ENCODE measurements at regions not wholly inside any gene's neighbourhood (a gene's known extent, or its start where the extent isn't known, plus 50 kb on each side); places are given as distances from the start of the nearest gene placed in this dataset.

DNA sequence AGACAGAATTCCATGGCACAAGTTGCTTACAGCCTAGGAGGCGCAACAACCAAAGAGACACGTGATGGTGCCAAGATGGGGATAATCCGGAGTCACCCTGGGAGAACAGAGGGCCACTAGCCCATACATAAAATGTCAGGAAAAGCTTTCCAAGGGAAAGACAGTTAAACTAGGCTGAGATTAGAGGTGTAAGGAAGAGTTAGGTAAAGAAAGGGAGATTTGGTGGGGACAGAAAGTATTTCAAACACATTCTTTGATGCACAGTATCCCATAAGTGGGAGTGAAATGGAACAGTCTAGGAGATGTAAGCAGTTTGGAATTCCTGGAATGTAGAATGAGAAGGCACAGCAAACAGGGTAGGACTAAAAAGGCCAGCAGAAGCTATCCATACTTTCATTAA, 860.9 kb upstream of the LCORL start (continued):
- TF ChIP-seq, protein P1, sequence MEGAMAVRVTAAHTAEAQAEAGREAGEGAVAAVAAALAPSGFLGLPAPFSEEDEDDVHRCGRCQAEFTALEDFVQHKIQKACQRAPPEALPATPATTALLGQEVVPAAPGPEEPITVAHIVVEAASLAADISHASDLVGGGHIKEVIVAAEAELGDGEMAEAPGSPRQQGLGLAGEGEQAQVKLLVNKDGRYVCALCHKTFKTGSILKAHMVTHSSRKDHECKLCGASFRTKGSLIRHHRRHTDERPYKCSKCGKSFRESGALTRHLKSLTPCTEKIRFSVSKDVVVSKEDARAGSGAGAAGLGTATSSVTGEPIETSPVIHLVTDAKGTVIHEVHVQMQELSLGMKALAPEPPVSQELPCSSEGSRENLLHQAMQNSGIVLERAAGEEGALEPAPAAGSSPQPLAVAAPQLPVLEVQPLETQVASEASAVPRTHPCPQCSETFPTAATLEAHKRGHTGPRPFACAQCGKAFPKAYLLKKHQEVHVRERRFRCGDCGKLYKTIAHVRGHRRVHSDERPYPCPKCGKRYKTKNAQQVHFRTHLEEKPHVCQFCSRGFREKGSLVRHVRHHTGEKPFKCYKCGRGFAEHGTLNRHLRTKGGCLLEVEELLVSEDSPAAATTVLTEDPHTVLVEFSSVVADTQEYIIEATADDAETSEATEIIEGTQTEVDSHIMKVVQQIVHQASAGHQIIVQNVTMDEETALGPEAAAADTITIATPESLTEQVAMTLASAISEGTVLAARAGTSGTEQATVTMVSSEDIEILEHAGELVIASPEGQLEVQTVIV (IDR thresholded peaks at IDR 0.05; ENCODE audit: borderline replicate concordance, partially characterized antibody): no peak
- TF ChIP-seq, protein P2, sequence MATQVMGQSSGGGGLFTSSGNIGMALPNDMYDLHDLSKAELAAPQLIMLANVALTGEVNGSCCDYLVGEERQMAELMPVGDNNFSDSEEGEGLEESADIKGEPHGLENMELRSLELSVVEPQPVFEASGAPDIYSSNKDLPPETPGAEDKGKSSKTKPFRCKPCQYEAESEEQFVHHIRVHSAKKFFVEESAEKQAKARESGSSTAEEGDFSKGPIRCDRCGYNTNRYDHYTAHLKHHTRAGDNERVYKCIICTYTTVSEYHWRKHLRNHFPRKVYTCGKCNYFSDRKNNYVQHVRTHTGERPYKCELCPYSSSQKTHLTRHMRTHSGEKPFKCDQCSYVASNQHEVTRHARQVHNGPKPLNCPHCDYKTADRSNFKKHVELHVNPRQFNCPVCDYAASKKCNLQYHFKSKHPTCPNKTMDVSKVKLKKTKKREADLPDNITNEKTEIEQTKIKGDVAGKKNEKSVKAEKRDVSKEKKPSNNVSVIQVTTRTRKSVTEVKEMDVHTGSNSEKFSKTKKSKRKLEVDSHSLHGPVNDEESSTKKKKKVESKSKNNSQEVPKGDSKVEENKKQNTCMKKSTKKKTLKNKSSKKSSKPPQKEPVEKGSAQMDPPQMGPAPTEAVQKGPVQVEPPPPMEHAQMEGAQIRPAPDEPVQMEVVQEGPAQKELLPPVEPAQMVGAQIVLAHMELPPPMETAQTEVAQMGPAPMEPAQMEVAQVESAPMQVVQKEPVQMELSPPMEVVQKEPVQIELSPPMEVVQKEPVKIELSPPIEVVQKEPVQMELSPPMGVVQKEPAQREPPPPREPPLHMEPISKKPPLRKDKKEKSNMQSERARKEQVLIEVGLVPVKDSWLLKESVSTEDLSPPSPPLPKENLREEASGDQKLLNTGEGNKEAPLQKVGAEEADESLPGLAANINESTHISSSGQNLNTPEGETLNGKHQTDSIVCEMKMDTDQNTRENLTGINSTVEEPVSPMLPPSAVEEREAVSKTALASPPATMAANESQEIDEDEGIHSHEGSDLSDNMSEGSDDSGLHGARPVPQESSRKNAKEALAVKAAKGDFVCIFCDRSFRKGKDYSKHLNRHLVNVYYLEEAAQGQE (IDR thresholded peaks at IDR 0.05; ENCODE audit: low read depth, low read length): no peak
- TF ChIP-seq TAF1 (IDR thresholded peaks at IDR 0.05; ENCODE audit: borderline replicate concordance, low read depth, low read length): no peak
- TF ChIP-seq FOXK2 (IDR thresholded peaks at IDR 0.05): no peak
- TF ChIP-seq, protein P3, sequence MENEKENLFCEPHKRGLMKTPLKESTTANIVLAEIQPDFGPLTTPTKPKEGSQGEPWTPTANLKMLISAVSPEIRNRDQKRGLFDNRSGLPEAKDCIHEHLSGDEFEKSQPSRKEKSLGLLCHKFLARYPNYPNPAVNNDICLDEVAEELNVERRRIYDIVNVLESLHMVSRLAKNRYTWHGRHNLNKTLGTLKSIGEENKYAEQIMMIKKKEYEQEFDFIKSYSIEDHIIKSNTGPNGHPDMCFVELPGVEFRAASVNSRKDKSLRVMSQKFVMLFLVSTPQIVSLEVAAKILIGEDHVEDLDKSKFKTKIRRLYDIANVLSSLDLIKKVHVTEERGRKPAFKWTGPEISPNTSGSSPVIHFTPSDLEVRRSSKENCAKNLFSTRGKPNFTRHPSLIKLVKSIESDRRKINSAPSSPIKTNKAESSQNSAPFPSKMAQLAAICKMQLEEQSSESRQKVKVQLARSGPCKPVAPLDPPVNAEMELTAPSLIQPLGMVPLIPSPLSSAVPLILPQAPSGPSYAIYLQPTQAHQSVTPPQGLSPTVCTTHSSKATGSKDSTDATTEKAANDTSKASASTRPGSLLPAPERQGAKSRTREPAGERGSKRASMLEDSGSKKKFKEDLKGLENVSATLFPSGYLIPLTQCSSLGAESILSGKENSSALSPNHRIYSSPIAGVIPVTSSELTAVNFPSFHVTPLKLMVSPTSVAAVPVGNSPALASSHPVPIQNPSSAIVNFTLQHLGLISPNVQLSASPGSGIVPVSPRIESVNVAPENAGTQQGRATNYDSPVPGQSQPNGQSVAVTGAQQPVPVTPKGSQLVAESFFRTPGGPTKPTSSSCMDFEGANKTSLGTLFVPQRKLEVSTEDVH (IDR thresholded peaks at IDR 0.05; ENCODE audit: low read depth, partially characterized antibody): no peak
- TF ChIP-seq CHD2 (IDR thresholded peaks at IDR 0.05; ENCODE audit: borderline replicate concordance, low read depth, low read length): no peak
- no peak for TF ChIP-seq MTA3 (IDR thresholded peaks at IDR 0.05; ENCODE audit: borderline replicate concordance, low read length)
- no peak for TF ChIP-seq CBX3 (IDR thresholded peaks at IDR 0.05; ENCODE audit: borderline replicate concordance, low read depth)
- TF ChIP-seq IKZF1 (conservative IDR thresholded peaks at IDR 0.05): no peak
- TF ChIP-seq ZNF207 (IDR thresholded peaks at IDR 0.05; ENCODE audit: borderline replicate concordance): no peak

Measured in GM12878 (cell line).